ENCODE measurements at regions not wholly inside any gene's neighbourhood (a gene's known extent, or its start where the extent isn't known, plus 50 kb on each side); places are given as distances from the start of the nearest gene placed in this dataset.

DNA sequence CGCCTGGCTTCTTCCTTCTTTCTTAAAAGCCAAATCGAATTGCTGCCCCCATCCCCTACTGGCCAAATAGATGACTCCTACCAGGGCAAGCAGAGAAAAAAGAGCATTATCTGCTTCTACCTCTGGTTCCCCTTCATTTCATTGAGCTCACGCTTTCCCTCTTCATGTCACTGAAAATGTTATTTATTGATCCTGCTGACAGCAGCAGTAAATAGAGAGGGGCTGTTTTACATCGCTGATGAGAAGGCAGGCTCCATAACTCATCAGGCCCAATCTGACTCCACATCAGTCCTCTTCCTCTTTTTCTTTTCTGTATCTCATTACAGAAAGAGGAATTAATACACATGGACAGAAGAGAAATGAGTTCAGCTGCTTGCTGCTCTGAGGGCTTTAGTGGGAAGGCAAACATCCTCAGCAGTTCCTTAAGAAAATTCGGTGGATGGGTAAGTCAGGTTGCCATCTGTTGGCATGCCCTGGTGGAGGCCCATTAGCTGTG is 904.1 kb downstream of the KCNMA1 start:
- no peak for DNase-seq (ENCODE audit: low read depth)

DNA sequence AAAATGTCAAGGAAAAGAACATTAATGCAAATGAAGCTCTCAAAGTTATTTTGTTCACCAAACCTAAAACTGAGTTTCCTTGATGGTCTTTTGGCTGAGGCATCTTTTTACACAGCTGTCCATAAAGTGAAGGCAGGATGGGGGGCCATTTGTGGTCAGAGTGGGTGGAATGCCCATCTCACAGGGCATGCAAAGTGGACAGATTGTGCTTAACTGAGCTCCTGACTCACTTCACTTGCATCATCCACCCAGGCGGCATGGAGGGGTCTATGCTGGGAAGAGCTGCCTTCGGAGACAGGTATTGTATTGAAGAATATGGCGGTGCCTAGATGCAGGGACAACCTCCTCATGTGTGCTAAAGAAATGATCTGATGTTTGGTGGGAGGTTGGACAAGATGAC is 905.3 kb downstream of the KCNMA1 start:
- no peak for DNase-seq (ENCODE audit: low read depth)

DNA sequence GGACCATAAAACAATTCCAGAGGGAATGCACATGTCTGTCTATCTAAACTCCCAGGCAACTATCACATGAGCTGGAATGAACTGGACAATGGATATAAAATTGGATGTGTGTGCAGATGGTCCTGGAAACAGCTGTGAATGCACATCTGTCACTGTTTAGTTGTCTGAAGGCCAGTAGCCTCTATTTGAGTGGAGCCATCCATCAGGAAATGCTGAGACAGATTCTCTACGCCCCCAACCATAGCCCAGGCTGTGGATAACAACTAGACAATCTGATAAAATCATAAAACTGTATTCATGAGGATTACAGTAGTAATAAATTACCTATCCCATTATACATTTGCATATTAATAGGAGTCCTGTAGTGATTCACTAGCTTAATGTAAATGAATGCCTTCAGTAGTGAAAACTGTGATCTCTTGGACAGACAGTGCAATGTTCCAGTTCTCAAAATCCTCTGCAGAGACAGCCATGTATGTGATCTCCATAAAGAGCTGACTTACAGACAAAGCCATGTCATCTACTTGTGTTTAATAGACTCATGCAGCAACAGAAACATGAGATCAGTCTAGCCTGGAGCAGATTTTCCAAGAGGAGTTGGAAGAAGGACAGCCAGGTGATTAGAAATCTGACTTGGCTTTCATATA is 907.6 kb downstream of the KCNMA1 start:
- no peak for DNase-seq (ENCODE audit: low read depth)

DNA sequence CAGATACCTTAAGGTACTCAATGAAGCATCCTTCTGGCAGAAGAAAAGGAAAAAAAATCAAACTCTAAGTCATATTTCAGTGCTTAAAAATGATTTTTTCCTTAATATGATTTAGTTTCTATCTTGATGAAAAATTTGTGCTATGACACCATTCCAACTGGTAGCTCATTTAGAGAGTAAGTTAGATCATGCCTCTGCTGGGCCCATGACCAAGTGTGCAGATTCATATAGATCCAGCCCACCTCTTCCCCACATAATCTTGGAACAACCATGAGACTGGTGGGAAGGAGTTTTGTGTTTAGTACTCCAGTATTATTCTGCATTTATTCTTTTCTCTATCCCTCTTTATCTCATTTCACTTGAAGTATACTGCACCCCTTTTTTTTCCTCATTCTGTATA is 908.3 kb downstream of the KCNMA1 start:
- no peak for DNase-seq (ENCODE audit: low read depth)

DNA sequence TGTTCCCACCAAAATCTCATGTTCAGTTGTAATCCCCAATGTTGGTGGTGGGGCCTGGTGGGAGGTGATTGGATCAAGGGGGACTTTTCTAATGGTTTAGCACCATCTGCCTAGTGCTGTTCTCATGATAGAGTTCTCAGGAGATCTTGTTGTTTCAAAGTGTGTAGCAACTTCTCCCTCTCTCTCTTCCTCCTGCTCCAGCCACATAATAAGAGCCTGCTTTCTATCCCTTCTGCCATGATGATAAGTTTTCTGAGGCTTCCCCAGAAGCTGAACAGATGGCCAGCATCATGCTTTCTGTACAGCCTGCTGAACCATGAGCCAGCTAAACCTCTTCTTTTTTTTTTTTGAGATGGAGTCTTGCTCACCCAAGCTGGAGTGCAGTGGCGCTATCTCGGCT is 910.6 kb downstream of the KCNMA1 start:
- no peak for DNase-seq (ENCODE audit: low read depth)

DNA sequence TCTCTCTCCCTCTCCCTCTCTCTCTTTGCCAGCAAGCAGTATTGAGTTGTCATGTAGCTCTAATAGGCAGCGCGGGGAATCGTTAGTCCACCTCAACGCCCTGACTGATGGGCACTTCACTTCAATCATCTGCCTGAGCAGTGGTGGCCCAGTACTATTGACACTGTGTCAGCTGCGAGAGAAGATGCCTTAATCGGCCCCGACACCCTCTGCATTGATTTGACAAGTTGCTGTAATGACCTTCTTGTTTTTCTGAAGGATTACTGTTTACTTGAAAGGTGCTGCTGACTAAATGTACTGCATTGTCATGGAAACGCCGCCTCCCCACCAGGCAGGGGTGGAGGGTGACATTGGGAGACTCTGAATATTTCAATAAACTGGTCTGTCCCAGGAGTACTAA is 913.8 kb downstream of the KCNMA1 start:
- no peak for DNase-seq (ENCODE audit: low read depth)

DNA sequence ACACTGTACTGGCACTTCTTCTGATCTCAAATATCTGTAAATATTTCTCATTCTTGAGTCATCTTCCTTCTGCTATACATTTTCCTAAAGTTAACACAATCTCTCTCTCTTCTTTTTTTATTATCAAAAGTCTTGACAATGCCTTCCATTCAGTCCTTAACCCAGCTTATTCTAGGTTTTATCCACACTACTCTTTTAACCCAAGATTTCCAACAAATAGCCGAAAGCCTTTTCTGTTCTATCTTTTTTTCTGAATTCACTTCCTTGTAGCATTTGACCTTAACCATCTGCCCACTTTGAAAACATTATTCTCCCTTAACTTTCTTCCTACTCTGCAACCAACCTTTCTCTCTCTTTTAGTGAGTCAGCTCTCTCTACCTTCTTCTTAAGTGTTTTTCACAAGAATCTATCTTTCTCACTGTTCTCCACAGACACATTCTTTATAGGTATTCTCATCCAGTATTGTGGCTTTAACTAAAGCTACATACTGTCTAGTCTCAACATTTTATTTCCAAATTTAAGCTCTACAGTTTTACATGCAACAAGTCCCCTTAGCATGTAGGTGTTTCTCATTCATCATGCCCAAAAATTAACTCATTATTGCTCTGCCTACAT is 915.6 kb downstream of the KCNMA1 start:
- no peak for DNase-seq (ENCODE audit: low read depth)

DNA sequence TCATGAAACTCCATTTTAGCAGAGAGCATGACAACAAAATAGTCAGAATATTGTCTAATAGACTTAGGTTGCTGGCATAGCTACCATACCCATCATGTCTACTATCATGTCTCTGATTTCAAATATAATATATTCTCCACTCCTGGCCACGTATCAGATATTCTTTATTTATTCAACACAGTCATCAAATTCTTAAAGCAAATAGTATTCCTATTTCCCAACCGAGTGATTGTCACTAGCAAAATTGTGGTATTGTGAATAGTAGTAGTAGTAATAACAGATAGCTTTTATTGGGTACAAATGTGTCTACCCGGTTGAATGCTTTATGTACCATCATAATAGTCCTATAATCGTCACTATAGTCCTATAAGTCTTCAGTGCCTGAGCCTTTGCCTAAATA is 918.6 kb downstream of the KCNMA1 start:
- no peak for DNase-seq (ENCODE audit: low read depth)

DNA sequence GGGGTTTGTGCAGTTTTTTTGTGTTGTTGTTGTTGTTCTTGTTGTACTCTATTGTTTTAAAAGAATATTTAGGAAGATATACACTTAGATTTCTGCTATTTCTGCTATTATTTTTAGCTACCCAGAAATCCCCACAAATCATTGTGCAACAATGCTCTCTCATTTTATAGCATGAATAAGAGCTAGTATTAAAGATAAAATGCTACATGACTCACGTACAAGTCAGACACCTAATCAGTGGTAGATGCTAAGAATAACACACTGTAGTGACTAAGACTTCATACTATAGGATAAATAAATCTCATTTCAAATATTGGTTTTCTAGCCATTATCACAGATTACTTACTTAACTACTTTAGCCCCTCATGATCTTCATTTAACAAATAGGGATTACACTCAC is 920.5 kb downstream of the KCNMA1 start:
- DNase-seq (ENCODE audit: low read depth), result peak; percentile 22

DNA sequence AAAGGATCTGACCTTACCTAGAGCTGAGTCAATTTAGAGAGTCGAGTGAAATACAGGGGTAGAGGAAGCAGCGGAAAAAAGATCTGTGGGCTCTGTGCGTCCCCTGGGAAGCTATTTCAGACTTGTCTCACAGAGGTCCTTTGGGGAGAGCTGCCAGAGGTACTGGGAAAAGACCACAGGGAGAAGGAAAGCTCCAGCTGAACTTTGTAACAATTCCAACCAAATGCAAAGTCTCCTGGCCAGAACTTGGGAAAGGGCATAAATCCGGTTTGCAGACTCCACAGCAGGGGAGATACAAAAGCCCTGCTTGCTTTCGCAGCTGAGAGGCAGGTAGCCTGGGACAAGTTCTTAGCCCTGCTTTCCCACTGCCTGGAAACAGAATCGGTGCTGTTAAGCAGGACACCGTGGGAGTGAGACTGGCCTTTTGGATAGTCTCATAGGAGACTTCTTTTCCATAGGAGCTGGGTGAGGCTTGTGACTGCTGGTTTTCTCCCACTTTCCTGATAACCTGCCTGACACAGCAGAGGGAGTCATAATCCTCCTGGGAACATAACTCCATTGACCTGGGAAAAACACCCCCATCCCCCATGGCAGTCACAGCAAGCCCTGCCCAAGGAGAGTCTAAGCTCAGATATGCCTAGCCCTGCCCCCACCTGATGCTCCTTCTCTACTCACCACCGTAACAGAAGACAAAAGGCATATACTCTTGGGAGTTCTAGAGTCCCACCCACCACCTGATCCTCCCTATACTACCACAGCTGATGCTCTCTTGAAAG is 926.2 kb downstream of the KCNMA1 start:
- no peak for DNase-seq (ENCODE audit: low read depth)

DNA sequence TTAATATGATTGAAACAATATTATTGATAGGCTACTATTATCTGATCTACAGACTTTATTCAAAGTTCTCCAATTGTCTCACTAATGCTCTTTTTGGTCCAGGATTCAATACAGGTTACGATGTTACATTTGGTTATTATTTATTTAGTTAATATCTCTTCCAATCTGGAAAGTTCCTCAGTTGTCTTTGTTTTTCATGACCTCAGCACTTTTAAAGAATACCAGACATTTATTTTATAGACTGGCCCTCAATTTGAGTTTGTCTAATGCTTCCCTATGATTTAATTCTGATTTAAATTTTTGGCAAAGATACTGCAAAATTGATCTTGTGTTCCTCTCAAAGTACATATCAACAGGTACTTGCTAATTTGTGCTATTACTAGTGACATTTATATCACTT is 937.4 kb downstream of the KCNMA1 start:
- no peak for DNase-seq (ENCODE audit: low read depth)

DNA sequence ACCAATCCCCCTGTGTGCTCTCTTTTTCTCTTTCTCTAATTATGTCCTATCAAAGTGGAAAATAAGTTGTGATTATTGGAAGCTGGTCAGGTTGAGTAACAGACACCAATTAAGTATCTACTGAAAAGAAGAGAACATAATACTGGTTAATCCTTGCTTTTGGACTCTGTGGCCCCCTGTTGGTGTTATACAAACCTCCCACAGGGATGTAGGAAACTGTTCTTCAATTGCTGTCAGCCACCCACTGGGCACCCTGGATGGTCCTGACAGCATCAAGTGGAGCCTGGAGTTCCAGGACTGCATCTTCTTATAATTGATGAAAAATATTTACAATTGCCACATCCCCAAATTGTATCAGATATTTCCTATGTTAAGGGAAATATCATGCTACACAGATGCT is 939.7 kb downstream of the KCNMA1 start:
- no peak for DNase-seq (ENCODE audit: low read depth)

DNA sequence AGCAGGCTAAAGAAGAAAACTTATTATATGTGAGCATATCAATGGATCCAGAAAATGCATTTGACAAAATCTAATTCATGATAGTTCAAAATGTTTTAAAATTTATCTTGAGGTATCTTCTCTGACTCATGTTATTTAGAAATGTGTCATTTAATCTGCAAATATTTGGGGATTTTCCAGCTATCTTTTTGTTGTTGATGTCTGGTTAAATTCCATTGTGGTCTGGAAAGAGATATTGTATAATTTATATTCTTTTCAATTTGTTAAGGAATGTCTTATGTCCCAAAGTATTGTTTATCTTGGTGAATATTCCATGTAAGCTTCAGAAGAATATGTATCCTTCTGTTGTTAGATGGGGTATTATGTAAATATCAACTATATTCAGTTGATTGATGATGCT is 942.5 kb downstream of the KCNMA1 start:
- no peak for DNase-seq (ENCODE audit: low read depth)

DNA sequence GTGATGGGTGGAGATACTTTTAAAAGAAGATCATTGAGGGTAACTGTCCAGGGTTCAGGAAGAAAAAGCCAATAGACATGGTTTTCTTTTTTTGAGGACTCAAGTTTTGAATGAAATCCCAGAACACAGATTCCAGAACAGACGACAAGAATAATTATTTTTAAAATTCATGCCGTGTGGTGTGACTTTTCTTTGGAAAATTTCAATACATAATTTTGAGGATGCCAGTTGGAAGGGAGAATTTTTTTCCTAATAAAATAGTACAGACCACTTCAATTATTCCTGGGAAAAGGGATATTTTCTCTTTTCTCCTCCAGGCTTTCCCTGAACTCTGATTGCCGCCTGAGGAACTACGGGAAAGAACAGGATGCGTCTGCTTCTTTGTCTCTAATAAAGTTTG is 951.4 kb downstream of the KCNMA1 start:
- no peak for DNase-seq (ENCODE audit: low read depth)

DNA sequence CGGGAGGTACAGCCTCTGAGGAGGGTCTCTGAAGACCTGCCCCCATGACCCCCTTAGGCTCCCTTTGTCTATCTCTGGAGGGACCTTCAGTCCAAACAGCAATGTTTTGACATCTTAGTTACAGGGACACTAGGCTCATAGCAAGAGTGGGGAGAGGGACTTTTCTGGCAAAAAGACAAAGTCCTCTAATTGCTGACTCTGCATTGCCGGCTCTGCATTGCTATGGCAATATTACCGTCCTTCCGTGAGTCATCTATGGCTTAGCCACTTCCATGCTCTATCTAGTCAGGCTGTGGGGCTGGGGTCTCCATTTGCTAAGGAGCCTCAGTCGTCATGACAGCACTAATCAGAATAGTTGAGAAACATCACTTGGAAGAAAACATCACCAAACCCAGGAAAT is 952.6 kb downstream of the KCNMA1 start:
- DNase-seq (ENCODE audit: low read depth), result no peak

DNA sequence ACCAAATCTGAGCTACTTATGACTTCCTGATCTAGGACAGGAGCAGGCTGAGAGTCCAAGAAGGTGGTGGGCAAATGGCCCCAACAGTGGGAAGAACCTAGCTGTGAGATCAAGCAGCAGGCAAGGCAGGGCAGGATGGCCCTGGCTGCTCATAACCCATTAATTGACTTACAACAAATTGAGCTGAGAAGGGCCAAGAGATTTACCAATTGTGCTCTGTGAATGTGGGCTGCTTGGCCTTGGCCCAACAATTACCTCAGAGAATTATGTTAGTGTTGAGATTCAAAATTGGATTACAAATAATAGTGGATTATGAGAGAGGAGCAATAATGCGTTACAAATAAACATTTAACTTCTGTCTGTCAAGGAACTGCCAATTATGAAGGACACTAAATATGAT is 956.5 kb downstream of the KCNMA1 start:
- no peak for DNase-seq (ENCODE audit: low read depth)

DNA sequence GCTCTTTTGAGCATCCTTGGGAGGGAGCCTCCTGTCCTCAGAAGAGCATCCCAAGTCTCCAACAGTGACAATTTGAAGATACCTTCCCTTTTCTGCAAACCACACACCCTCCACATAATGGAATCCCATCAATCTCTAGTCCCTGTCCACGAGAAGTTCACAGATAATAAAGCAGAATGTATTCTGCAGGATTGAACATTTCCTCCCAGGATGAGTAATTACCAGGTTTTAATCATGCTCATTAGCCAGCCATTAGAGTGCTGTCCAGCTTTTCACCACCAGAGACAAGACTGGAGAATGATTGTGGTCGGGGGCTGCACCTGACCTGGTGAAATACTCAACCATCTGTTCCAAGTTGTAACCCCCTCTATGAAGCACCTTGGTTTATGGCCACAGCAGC is 958.6 kb downstream of the KCNMA1 start:
- no peak for DNase-seq (ENCODE audit: low read depth)

DNA sequence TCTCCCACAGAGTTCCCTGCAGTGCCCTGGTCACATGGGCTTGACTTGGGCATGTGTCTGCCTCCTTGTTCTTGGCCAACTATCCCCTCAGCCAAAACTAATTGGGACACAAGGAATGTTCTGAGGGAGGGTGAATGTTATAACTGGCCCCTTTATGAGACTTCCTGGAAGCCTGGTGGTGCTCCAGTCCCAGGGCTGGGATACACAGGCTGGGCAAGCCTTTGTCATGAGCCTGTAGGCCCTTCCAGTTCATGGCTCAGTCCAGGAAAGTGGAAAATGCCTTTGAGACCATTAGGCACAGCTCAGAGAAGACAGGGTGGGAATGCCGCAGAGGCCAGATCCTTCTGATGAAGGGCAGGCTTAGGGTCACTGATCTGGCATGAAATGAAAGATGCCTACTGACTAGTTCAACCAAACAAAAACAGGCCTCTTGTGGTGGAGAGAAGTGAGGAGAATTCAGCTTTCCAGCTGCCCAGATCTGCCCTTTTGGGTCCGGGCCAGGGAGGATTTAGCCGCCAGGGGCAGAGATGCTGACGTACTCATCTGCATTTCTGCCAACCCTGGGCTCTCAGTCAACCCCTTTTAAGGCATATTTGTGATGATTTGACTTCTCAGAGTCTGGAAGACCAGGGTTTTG is 961.5 kb downstream of the KCNMA1 start:
- DNase-seq (ENCODE audit: low read depth), result peak; percentile 22

DNA sequence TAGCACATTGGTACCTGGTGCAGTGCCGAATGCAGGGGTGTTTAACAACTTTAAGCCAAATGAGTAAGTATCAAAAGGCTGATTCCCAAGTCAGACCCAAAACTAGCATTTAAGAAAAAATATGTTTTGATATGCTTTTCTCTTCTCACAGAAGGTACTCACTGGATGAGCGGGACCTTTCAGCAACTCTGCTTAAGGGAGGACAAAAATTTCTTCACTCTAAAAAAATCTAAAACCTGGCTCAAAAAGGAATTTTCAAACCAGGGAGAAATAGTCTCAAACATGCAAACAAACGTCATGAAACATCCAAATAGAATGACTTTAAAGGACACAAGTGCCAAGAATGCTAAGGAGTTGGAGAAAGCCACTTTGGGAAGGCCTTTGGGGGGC is 962.1 kb downstream of the KCNMA1 start:
- no peak for DNase-seq (ENCODE audit: low read depth)

DNA sequence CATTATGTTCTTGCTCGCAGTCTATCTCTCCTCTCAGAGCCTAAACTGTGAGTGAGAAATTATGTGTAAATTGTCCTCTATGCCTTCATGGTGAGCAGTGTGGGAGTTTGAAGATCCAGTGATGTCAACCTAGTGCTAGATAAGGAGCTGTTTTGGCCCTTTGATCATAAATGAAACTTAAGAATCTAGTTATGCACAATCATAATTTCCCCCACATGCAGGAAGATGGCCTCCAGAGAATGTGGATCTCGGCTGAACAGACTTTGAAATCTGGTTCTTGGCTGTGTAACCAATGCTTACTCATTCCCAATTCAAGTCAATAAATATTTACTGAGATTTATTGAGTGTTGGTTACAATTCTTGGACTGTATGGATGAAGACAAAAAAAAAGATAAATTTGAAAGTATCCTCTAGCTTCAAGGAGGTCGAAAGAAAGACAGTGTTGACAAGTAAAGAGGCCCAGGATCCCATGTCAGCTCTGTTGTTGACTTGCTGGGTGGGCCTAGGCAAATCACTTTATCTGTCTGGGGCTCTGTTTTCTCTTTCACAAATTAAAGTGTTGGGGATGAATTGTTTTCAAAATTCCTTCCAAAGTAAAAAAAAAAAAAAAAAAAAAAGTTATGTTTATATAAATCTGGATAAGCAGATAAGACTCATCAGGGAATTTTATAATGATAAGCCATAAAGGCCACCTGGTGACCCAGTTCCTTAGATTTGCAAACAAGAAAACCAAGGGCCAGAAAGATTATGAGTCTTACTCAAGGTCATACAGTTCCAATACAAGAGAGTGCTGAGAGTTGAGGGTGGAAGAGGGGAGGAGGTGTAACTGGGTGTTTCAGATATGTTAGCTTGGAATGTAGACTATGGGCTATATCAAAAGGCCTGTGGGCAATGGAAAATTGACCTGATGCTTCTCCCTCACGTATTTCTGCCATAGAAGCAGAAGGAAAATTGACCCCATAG is 969.9 kb downstream of the KCNMA1 start:
- DNase-seq (ENCODE audit: low read depth), result no peak

DNA sequence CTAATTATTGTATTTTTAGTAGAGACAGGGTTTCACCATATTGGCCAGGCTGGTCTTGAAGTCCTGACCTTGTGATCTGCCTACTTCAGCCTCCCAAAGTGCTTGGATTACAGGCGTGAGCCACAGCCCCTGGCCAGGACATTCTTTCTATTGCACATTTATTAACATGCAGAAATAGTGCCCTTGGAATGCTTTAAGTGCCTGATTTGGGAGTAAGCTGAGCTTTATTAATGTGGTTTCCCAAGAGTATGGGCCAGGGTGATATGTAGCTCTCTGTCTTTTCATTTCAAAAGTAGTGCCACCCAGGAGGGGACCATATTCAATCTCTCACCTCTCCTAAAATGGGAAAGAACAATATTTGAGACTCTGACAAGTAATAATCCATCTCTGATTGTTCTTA is 970.7 kb downstream of the KCNMA1 start:
- no peak for DNase-seq (ENCODE audit: low read depth)

DNA sequence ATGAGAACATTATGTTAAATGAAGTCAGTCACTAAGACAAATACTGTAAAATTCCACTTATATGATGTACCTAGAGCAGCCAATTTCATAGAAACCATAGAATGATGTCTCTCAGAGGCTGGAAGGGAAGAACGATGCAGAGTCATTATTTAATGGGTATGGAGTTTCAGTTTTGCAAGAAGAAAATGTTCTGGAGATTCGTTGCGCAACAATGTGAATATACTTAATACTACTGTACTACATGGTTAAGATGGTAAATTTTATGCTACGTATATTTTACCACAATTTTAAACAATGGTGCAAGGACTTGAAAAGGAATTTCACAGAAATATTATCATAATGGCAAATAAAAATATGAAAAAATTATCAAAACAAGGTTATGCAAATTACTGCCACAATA is 972.6 kb downstream of the KCNMA1 start:
- DNase-seq (ENCODE audit: low read depth), result no peak

Data from HS-27A (cell line).